HepG2 (cell line): ENCODE measurements at regions not wholly inside any gene's neighbourhood (a gene's known extent, or its start where the extent isn't known, plus 50 kb on each side); places are given as distances from the start of the nearest gene placed in this dataset.

Experiments
- ATAC-seq: fragments of 200-7000 bp; cut with Tn5 transposase; 3 replicates; pipeline ENCODE4 v1.9.1; 2020; ENCODE audit warnings: mild to moderate bottlenecking, moderate library complexity
- BruUV-seq: library from RNA; stranded (reverse); fragments of 400-500 nt; replicated peaks from 2 replicates; lab custom pipeline; 2021; lab: Mats Ljungman, UMichigan
- CTCF ChIA-PET: fragments of 300-600 bp; formaldehyde crosslinking; extraction: SDS; loops from one replicate; lab custom pipeline; 2021; ENCODE audit warnings: low total read pairs, inconsistent platforms, low intra/inter-chr PET ratio; lab: Yijun Ruan, JAX
- POLR2A ChIA-PET: fragments of 350-600 bp; sonication (Branson Sonifier 250); formaldehyde crosslinking; loops from one replicate; lab custom pipeline; 2020; ENCODE audit warnings: antibody characterized with exemption, inconsistent platforms; lab: Yijun Ruan, JAX
- DNase-seq: peaks from one replicate; pipeline ENCODE4 v3.0.0-alpha.2; 2015; ENCODE audit warnings: low spot score
- FAIRE-seq: peaks from 3 replicates; lab custom pipeline; 2011; peaks lifted over from hg19 to GRCh38; lab: Jason Lieb, UNC
- H2AFZ ChIP-seq: one replicate; pipeline ENCODE4 v1.6.1; 2011; ENCODE audit warnings: low read length, inconsistent platforms
- H3K27ac ChIP-seq: fragments of 300-600 bp; 3 replicates; pipeline ENCODE4 v1.8.0; 2011; ENCODE audit warnings: mixed run types, mild to moderate bottlenecking, mixed read lengths, low read length, inconsistent platforms; ENCODE audit not compliant: insufficient read depth; ENCODE audit errors: extremely low read length
- H3K27me3 ChIP-seq, 2 experiments: fragments of 200-600 bp in 1 of 2; 2 replicates in 1 of 2; 3 replicates in 1 of 2; pipeline versions ENCODE4 v1.6.0 to v1.8.0; 2011; ENCODE audit warnings: low read length in 2 of 2, mild to moderate bottlenecking in 2 of 2, moderate library complexity in 2 of 2, inconsistent platforms in 1 of 2; ENCODE audit not compliant: insufficient read depth in 2 of 2, control insufficient read depth in 1 of 2
- H3K36me3 ChIP-seq, 2 experiments: fragments of 200-600 bp in 1 of 2; replicated peaks in 1 of 2; 2 replicates in 1 of 2; 3 replicates in 1 of 2; pipeline versions ENCODE4 v1.5.1 to v1.8.0; 2011; ENCODE audit warnings: low read length in 2 of 2, inconsistent platforms in 1 of 2; ENCODE audit not compliant: insufficient read depth in 2 of 2, control insufficient read depth in 1 of 2
- H3K4me1 ChIP-seq: 2 replicates; pipeline ENCODE4 v1.5.1; 2012; ENCODE audit warnings: low read length, inconsistent platforms; ENCODE audit not compliant: insufficient read depth
- H3K4me2 ChIP-seq: 2 replicates; pipeline ENCODE4 v1.6.0; 2011; ENCODE audit warnings: low read depth, low read length, inconsistent platforms
- H3K4me3 ChIP-seq, 3 experiments: fragments of 200-600 bp in 1 of 3; sonication (generic), shearing (Covaris generic) in 1 of 3; replicated peaks in 1 of 3; 2 replicates each; pipeline ENCODE4 v1.5.1; 2011 to 2016; ENCODE audit warnings: low read length in 3 of 3, inconsistent platforms in 2 of 3, low read depth in 2 of 3, mild to moderate bottlenecking in 2 of 3, control low read depth in 1 of 3, mixed read lengths in 1 of 3; ENCODE audit not compliant: insufficient read depth in 1 of 3
- H3K79me2 ChIP-seq: one replicate; pipeline ENCODE4 v1.6.1; 2011; ENCODE audit warnings: low read length, inconsistent platforms; ENCODE audit not compliant: insufficient read depth
- H3K9ac ChIP-seq: 2 replicates; pipeline ENCODE4 v1.6.0; 2011; ENCODE audit warnings: mild to moderate bottlenecking, low read depth, low read length, inconsistent platforms; ENCODE audit not compliant: insufficient read depth
- H3K9me3 ChIP-seq: 2 replicates; pipeline ENCODE4 v1.5.1; 2012; ENCODE audit warnings: mild to moderate bottlenecking, low read length
- H4K20me1 ChIP-seq: 2 replicates; pipeline ENCODE4 v1.6.0; 2011; ENCODE audit warnings: inconsistent platforms, mild to moderate bottlenecking, low read length, moderate library complexity; ENCODE audit not compliant: insufficient read depth
- BCLAF1 ChIP-seq: fragments of 450-650 bp; IDR thresholded peaks from 2 replicates; pipeline ENCODE4 v1.6.1; 2017; ENCODE audit warnings: mild to moderate bottlenecking
- FOSL1 ChIP-seq: sonication (generic); formaldehyde crosslinking; IDR thresholded peaks from 2 replicates; pipeline ENCODE4 v1.9.0; 2021; ENCODE audit warnings: missing genetic modification reagents, borderline replicate concordance
- FOXA1 ChIP-seq, 2 experiments: fragments of 450-650 bp in 1 of 2; sonication (generic) in 1 of 2; formaldehyde crosslinking in 1 of 2; IDR thresholded peaks; 2 replicates each; pipeline versions ENCODE4 v1.4.0 to v1.6.1; 2016 to 2020; ENCODE audit warnings: missing genetic modification reagents in 1 of 2
- FOXA3 ChIP-seq: IDR thresholded peaks from 2 replicates; pipeline ENCODE4 v1.6.1; 2016; ENCODE audit warnings: missing genetic modification reagents, missing compliant biosample characterization
- FOXC1 ChIP-seq: sonication (generic); formaldehyde crosslinking; IDR thresholded peaks from 2 replicates; pipeline ENCODE4 v1.8.0; 2022; ENCODE audit warnings: mild to moderate bottlenecking, missing genetic modification reagents, borderline replicate concordance
- GABPB1 ChIP-seq: IDR thresholded peaks from 2 replicates; pipeline ENCODE4 v1.6.1; 2016; ENCODE audit warnings: mild to moderate bottlenecking, missing genetic modification reagents, moderate library complexity, missing compliant biosample characterization
- NONO ChIP-seq, 2 experiments: fragments of 450-650 bp in 1 of 2; sonication (generic) in 1 of 2; formaldehyde crosslinking in 1 of 2; IDR thresholded peaks in 1 of 2; conservative IDR thresholded peaks in 1 of 2; 2 replicates each; pipeline versions ENCODE4 v1.6.1 to v1.8.0; 2017 to 2022; ENCODE audit warnings: mild to moderate bottlenecking in 1 of 2, missing genetic modification reagents in 1 of 2, moderate library complexity in 1 of 2
- SP1 ChIP-seq, 2 experiments: fragments of 450-650 bp in 1 of 2; sonication (generic) in 1 of 2; formaldehyde crosslinking in 1 of 2; IDR thresholded peaks; 2 replicates each; pipeline versions ENCODE4 v1.4.0 to v1.6.1; 2016 to 2020; ENCODE audit warnings: missing genetic modification reagents in 1 of 2
- STAG1 ChIP-seq: sonication (generic); formaldehyde crosslinking; IDR thresholded peaks from 2 replicates; pipeline ENCODE4 v1.4.0; 2020; ENCODE audit warnings: missing genetic modification reagents
- ZMAT3 ChIP-seq: sonication (generic); formaldehyde crosslinking; conservative IDR thresholded peaks from 2 replicates; pipeline ENCODE4 v1.7.0; 2021; ENCODE audit warnings: missing genetic modification reagents
- ZNF333 ChIP-seq: sonication (generic); formaldehyde crosslinking; IDR thresholded peaks from 2 replicates; pipeline ENCODE4 v1.4.0; 2020; ENCODE audit warnings: mild to moderate bottlenecking, missing genetic modification reagents, borderline replicate concordance
- WGBS: methylation state at CpG from one replicate; pipeline ENCODE4 v1.1.6; 2017; ENCODE audit warnings: low lambda C conversion rate; 5-methylcytosine and 5-hydroxymethylcytosine counted together
- in situ Hi-C: cut with HindIII; loops from 2 replicates; pipeline ENCODE4 v1.10.0; 2017; ENCODE audit warnings: low pct_unique_long_range_greater_than_20kb; ENCODE audit not compliant: extremely low pct_ligation_motif_present
- intact Hi-C: fragments of 100-400 bp; cut with micrococcal nuclease; formaldehyde crosslinking; loops from one replicate; pipeline ENCODE4 v1.10.0; 2022; ENCODE audit not compliant: unreplicated experiment

GRCh38 chr3:144164352-144164751, 192.7 kb downstream of the DIPK2A start:
- no peaks in the 10 kb centered on the region for H3K79me2 ChIP-seq
- DNase-seq (no peak), ATAC-seq (no peak), FAIRE-seq (no peak)
- peaks cover 23% of the 10 kb centered on the region for H3K4me1 ChIP-seq
- no peak overlapping the region for H3K9ac ChIP-seq
- H3K27me3 ChIP-seq, result no peaks in the 10 kb centered on the region
- peaks cover 10% of the 10 kb centered on the region; the same call in 1 of the 2 replicates for H3K9me3 ChIP-seq
- 80% methylated on average over 1 of the region's 1 CpG for WGBS
- ChIA-PET CTCF (no interaction called here), POLR2A (no interaction called here)
- H3K27ac ChIP-seq, result no peak overlapping the region
- intact Hi-C loops (no loop called here), in situ Hi-C loops (no loop called here)
- no peaks in the 10 kb centered on the region for H3K36me3 ChIP-seq
- no peak overlapping the region for H3K4me2 ChIP-seq
- BruUV-seq, result no TSS peak
- no peak overlapping the region for H2AFZ ChIP-seq
- H3K4me3 ChIP-seq, result no peak overlapping the region
- no peaks in the 10 kb centered on the region for H4K20me1 ChIP-seq
- TF ChIP-seq FOSL1 (no peak), SP1 (IDR thresholded peaks at IDR 0.05) (no peak), SP1 (CRISPR knock-in tag; IDR thresholded peaks at IDR 0.05) (no peak)

- no peaks in the 10 kb centered on the region for H3K27me3 ChIP-seq
- no peak overlapping the region for H3K27ac ChIP-seq
- no peaks in the 10 kb centered on the region for H3K9me3 ChIP-seq
- TF ChIP-seq FOXC1 (no peak), ZNF333 (CRISPR knock-in tag) (no peak), FOXA1 (IDR thresholded peaks at IDR 0.05) (no peak), FOXA1 (CRISPR knock-in tag; IDR thresholded peaks at IDR 0.05) (no peak), BCLAF1 (no peak), FOXA3 (no peak), NONO (IDR thresholded peaks at IDR 0.05) (no peak), NONO (CRISPR knock-in tag; conservative IDR thresholded peaks at IDR 0.05) (no peak), STAG1 (no peak), GABPB1 (CRISPR knock-in tag) (no peak), ZMAT3 (CRISPR knock-in tag) (no peak)
- H3K9ac ChIP-seq, result no peak overlapping the region
- ATAC-seq (no peak), FAIRE-seq (no peak), DNase-seq (no peak)
- no peaks in the 10 kb centered on the region for H3K79me2 ChIP-seq
- H3K36me3 ChIP-seq, result no peaks in the 10 kb centered on the region
- no peaks in the 10 kb centered on the region for H4K20me1 ChIP-seq
- H3K4me3 ChIP-seq, result no peak overlapping the region
- H3K4me2 ChIP-seq, result no peak overlapping the region
- ChIA-PET CTCF (no interaction called here), POLR2A (no interaction called here)
- peaks cover 18% of the 10 kb centered on the region for H3K4me1 ChIP-seq
- 4% methylated on average over 2 of the region's 2 CpGs for WGBS
- no TSS peak for BruUV-seq
- in situ Hi-C loops, result no loop called here
- H2AFZ ChIP-seq, result no peak overlapping the region
- intact Hi-C loops, result no loop called here
These were observed 193.9 kb downstream of the DIPK2A start for GRCh38 chr3:144165482-144165881.
